ENCODE measurements at regions not wholly inside any gene's neighbourhood (a gene's known extent, or its start where the extent isn't known, plus 50 kb on each side); places are given as distances from the start of the nearest gene placed in this dataset.

DNA sequence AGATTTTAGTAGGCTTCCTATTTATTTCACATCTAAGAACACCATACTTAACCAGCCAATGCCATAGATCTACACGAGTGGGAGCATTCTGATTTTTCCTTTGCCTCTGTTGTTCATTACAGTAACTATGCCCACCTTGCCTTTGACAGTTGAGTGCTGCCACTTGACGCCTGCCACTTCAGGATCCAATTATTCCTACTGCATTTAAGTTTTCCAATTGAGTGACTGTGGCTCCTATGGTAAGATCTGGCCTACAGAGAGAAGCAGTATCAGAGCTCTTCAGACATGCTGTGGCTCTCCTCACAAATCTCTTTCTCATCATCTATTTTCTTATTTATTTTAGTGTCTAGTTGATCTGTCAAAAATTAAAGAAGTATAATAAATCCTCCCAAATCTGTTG, 403.0 kb upstream of the SPTLC3 start:
- TF ChIP-seq CREB1 (IDR thresholded peaks at IDR 0.05; ENCODE audit: low read depth) (no peak), REST (IDR thresholded peaks at IDR 0.05; ENCODE audit: low read depth) (no peak), EP300 (IDR thresholded peaks at IDR 0.05; ENCODE audit: borderline replicate concordance) (no peak), ZBTB7A (IDR thresholded peaks at IDR 0.05; ENCODE audit: low read depth) (no peak), TCF12 (IDR thresholded peaks at IDR 0.05; ENCODE audit: low read depth) (no peak), TEAD4 (IDR thresholded peaks at IDR 0.05) (no peak), FOXM1 (IDR thresholded peaks at IDR 0.05; ENCODE audit: borderline replicate concordance, low read depth) (no peak), EGR1 (IDR thresholded peaks at IDR 0.05) (no peak), TAF1 (IDR thresholded peaks at IDR 0.05; ENCODE audit: low read depth) (no peak), CEBPB (IDR thresholded peaks at IDR 0.05) (no peak), NFIC (IDR thresholded peaks at IDR 0.05) (no peak), RAD21 (IDR thresholded peaks at IDR 0.05; ENCODE audit: low read depth) (no peak), MAX (IDR thresholded peaks at IDR 0.05) (no peak)
- TF ChIP-seq, protein P1, sequence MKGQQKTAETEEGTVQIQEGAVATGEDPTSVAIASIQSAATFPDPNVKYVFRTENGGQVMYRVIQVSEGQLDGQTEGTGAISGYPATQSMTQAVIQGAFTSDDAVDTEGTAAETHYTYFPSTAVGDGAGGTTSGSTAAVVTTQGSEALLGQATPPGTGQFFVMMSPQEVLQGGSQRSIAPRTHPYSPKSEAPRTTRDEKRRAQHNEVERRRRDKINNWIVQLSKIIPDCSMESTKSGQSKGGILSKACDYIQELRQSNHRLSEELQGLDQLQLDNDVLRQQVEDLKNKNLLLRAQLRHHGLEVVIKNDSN (IDR thresholded peaks at IDR 0.05): no peak

GRCh38 chr20:12610871-12611270, 397.9 kb upstream of the SPTLC3 start:
- no peak for TF ChIP-seq CEBPB (IDR thresholded peaks at IDR 0.05)
- TF ChIP-seq EP300 (IDR thresholded peaks at IDR 0.05; ENCODE audit: borderline replicate concordance): no peak
- no peak for TF ChIP-seq ZBTB7A (IDR thresholded peaks at IDR 0.05; ENCODE audit: low read depth)
- TF ChIP-seq EGR1 (IDR thresholded peaks at IDR 0.05): no peak
- TF ChIP-seq RAD21 (IDR thresholded peaks at IDR 0.05; ENCODE audit: low read depth): no peak
- no peak for TF ChIP-seq YY1 (IDR thresholded peaks at IDR 0.05; ENCODE audit: low read depth)
- TF ChIP-seq TCF12 (IDR thresholded peaks at IDR 0.05; ENCODE audit: low read depth): no peak
- TF ChIP-seq MAX (IDR thresholded peaks at IDR 0.05): no peak
- TF ChIP-seq REST (IDR thresholded peaks at IDR 0.05; ENCODE audit: low read depth): no peak
- TF ChIP-seq TEAD4 (IDR thresholded peaks at IDR 0.05): no peak
- TF ChIP-seq, protein P1 (IDR thresholded peaks at IDR 0.05): no peak
- TF ChIP-seq CREB1 (IDR thresholded peaks at IDR 0.05; ENCODE audit: low read depth): no peak

DNA sequence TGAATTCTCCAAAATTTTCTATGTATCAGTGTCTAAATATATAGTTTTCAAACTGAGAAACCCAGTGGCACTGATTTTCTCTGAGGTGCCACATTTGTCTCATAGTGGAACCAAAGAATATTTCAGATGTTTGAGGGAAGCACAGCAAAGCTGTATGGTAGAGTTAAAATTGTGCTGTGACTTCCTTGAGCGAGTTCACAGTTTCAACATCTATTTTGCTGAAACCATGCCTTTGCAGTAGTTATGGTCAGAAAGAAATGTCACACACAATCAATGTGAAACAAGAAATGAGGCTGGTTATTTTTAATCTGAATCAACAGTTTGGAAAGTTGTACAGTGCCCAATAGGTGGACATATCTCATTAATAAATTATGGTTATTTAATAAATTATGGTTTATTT, 394.0 kb upstream of the SPTLC3 start:
- TF ChIP-seq NFIC (IDR thresholded peaks at IDR 0.05) (no peak), TAF1 (IDR thresholded peaks at IDR 0.05; ENCODE audit: low read depth) (no peak), FOXM1 (IDR thresholded peaks at IDR 0.05; ENCODE audit: borderline replicate concordance, low read depth) (no peak), MAX (IDR thresholded peaks at IDR 0.05) (no peak), YY1 (IDR thresholded peaks at IDR 0.05; ENCODE audit: low read depth) (no peak), CEBPB (IDR thresholded peaks at IDR 0.05) (no peak), RAD21 (IDR thresholded peaks at IDR 0.05; ENCODE audit: low read depth) (no peak), ZBTB7A (IDR thresholded peaks at IDR 0.05; ENCODE audit: low read depth) (no peak), EGR1 (IDR thresholded peaks at IDR 0.05) (no peak)

GRCh38 chr20:12617076-12617475, 391.7 kb upstream of the SPTLC3 start:
- TF ChIP-seq YY1 (IDR thresholded peaks at IDR 0.05; ENCODE audit: low read depth) (no peak), MAX (IDR thresholded peaks at IDR 0.05) (no peak), CREB1 (IDR thresholded peaks at IDR 0.05; ENCODE audit: low read depth) (no peak), REST (IDR thresholded peaks at IDR 0.05; ENCODE audit: low read depth) (no peak), NFIC (IDR thresholded peaks at IDR 0.05) (no peak), CEBPB (IDR thresholded peaks at IDR 0.05) (no peak), RAD21 (IDR thresholded peaks at IDR 0.05; ENCODE audit: low read depth) (no peak), TAF1 (IDR thresholded peaks at IDR 0.05; ENCODE audit: low read depth) (no peak), ZBTB7A (IDR thresholded peaks at IDR 0.05; ENCODE audit: low read depth) (no peak), TEAD4 (IDR thresholded peaks at IDR 0.05) (no peak), EGR1 (IDR thresholded peaks at IDR 0.05) (no peak), EP300 (IDR thresholded peaks at IDR 0.05; ENCODE audit: borderline replicate concordance) (no peak), FOXM1 (IDR thresholded peaks at IDR 0.05; ENCODE audit: borderline replicate concordance, low read depth) (no peak), TCF12 (IDR thresholded peaks at IDR 0.05; ENCODE audit: low read depth) (no peak)
- TF ChIP-seq, protein P1 (IDR thresholded peaks at IDR 0.05): no peak

Measured in Ishikawa (cell line).